ENCODE measurements at regions not wholly inside any gene's neighbourhood (a gene's known extent, or its start where the extent isn't known, plus 50 kb on each side); places are given as distances from the start of the nearest gene placed in this dataset.

GRCh38 chr5:51806677-51807076 is 423.4 kb downstream of the ISL1 start (continued):
- TF ChIP-seq NANOG (IDR thresholded peaks at IDR 0.05; ENCODE audit: insufficient read depth, low read depth, low read length, poor library complexity, severe bottlenecking) = no peak
- TF ChIP-seq EP300 (IDR thresholded peaks at IDR 0.05; ENCODE audit: borderline replicate concordance in 1 of 2, low read depth in 2 of 2, low read length in 2 of 2) = no peak
- TF ChIP-seq FOSL1 (IDR thresholded peaks at IDR 0.05; ENCODE audit: insufficient read depth, low read depth, low read length) = no peak
- no peak for TF ChIP-seq GTF2F1 (IDR thresholded peaks at IDR 0.05; ENCODE audit: borderline replicate concordance, low read depth, low read length)
